ENCODE measurements at regions not wholly inside any gene's neighbourhood (a gene's known extent, or its start where the extent isn't known, plus 50 kb on each side); places are given as distances from the start of the nearest gene placed in this dataset.

- H3K4me1 Mint-ChIP-seq (ENCODE audit: low read depth, unreplicated experiment) = no peaks in the 10 kb centered on the region
Measured at GRCh38 chr7:110144599-110144998, 946.3 kb upstream of the LRRN3 start.

DNA sequence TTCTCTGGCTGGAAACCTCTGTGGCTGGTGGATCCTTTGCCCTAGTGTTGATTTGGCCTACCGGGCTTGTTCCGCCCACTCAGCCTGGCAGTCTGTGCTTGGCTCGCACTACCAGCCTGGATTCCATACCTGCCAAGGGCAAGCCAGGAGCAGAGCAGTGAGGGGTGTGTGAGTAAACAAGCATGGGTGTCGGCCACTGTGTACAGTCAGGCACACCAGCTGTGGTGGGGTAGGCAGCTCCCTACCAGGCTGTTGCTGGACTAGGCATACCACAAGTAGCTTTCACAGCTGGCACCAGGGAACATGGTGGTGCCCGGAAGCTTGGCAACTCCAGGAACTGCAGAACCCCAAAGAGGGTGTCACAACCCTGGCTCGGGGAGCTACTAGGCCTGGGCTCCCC is 942.9 kb upstream of the LRRN3 start:
- TF ChIP-seq, protein P1, sequence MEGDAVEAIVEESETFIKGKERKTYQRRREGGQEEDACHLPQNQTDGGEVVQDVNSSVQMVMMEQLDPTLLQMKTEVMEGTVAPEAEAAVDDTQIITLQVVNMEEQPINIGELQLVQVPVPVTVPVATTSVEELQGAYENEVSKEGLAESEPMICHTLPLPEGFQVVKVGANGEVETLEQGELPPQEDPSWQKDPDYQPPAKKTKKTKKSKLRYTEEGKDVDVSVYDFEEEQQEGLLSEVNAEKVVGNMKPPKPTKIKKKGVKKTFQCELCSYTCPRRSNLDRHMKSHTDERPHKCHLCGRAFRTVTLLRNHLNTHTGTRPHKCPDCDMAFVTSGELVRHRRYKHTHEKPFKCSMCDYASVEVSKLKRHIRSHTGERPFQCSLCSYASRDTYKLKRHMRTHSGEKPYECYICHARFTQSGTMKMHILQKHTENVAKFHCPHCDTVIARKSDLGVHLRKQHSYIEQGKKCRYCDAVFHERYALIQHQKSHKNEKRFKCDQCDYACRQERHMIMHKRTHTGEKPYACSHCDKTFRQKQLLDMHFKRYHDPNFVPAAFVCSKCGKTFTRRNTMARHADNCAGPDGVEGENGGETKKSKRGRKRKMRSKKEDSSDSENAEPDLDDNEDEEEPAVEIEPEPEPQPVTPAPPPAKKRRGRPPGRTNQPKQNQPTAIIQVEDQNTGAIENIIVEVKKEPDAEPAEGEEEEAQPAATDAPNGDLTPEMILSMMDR (IDR thresholded peaks at IDR 0.05; ENCODE audit: unreplicated experiment) = no peak
- CTCF ChIA-PET = interaction anchor here (0.8 kb wide), 1 partner anchor 20 kb away, joined by 3 read pairs; no protein-coding TSS in a partner anchor
- no peaks in the 10 kb centered on the region for H3K36me3 Mint-ChIP-seq (ENCODE audit: insufficient read depth, unreplicated experiment)
- no peak overlapping the region for H3K27ac Mint-ChIP-seq (ENCODE audit: unreplicated experiment)
- no peaks in the 10 kb centered on the region for H3K9me3 Mint-ChIP-seq (ENCODE audit: low read depth, unreplicated experiment)
- DNase-seq = no peak
- H3K4me3 Mint-ChIP-seq (ENCODE audit: low read depth, unreplicated experiment) = no peak overlapping the region
- no peaks in the 10 kb centered on the region for H3K27me3 Mint-ChIP-seq (ENCODE audit: unreplicated experiment)
- intact Hi-C loops (cut with micrococcal nuclease; ENCODE audit: unreplicated experiment) = no loop called here
- H3K4me1 Mint-ChIP-seq (ENCODE audit: low read depth, unreplicated experiment) = no peaks in the 10 kb centered on the region
- no TSS peak for BruUV-seq (replicated peaks)

More at GRCh38 chr7:110144599-110144998, 946.3 kb upstream of the LRRN3 start:
- no TSS peak for BruUV-seq (replicated peaks)
- CTCF ChIA-PET = no interaction called here
- no peak overlapping the region for H3K4me3 Mint-ChIP-seq (ENCODE audit: low read depth, unreplicated experiment)
- no peak for DNase-seq
- TF ChIP-seq, protein P1 (IDR thresholded peaks at IDR 0.05; ENCODE audit: unreplicated experiment) = no peak
- H3K27ac Mint-ChIP-seq (ENCODE audit: unreplicated experiment) = no peak overlapping the region
- intact Hi-C loops (cut with micrococcal nuclease; ENCODE audit: unreplicated experiment) = no loop called here
- no peaks in the 10 kb centered on the region for H3K27me3 Mint-ChIP-seq (ENCODE audit: unreplicated experiment)
- no peaks in the 10 kb centered on the region for H3K36me3 Mint-ChIP-seq (ENCODE audit: insufficient read depth, unreplicated experiment)
- no peaks in the 10 kb centered on the region for H3K9me3 Mint-ChIP-seq (ENCODE audit: low read depth, unreplicated experiment)

- CTCF ChIA-PET = no interaction called here
- no TSS peak for BruUV-seq (replicated peaks)
- intact Hi-C loops (cut with micrococcal nuclease; ENCODE audit: unreplicated experiment) = no loop called here
Measured at GRCh38 chr7:110153222-110153621, 937.7 kb upstream of the LRRN3 start.

GRCh38 chr7:110156511-110156910 is 934.4 kb upstream of the LRRN3 start:
- TF ChIP-seq, protein P1 (IDR thresholded peaks at IDR 0.05; ENCODE audit: unreplicated experiment) = no peak
- no peak overlapping the region for H3K4me3 Mint-ChIP-seq (ENCODE audit: low read depth, unreplicated experiment)
- H3K4me1 Mint-ChIP-seq (ENCODE audit: low read depth, unreplicated experiment) = peaks cover 13% of the 10 kb centered on the region
- no peak for DNase-seq
- CTCF ChIA-PET = no interaction called here
- no peaks in the 10 kb centered on the region for H3K36me3 Mint-ChIP-seq (ENCODE audit: insufficient read depth, unreplicated experiment)
- H3K27ac Mint-ChIP-seq (ENCODE audit: unreplicated experiment) = no peak overlapping the region
- H3K9me3 Mint-ChIP-seq (ENCODE audit: low read depth, unreplicated experiment) = no peaks in the 10 kb centered on the region
- intact Hi-C loops (cut with micrococcal nuclease; ENCODE audit: unreplicated experiment) = no loop called here
- BruUV-seq (replicated peaks) = no TSS peak
- no peaks in the 10 kb centered on the region for H3K27me3 Mint-ChIP-seq (ENCODE audit: unreplicated experiment)

More at GRCh38 chr7:110153222-110153621, 937.7 kb upstream of the LRRN3 start:
- Mint-ChIP-seq H3K27ac (ENCODE audit: unreplicated experiment) (no peak overlapping the region), H3K27me3 (ENCODE audit: unreplicated experiment) (no peaks in the 10 kb centered on the region), H3K9me3 (ENCODE audit: low read depth, unreplicated experiment) (no peaks in the 10 kb centered on the region), H3K4me1 (ENCODE audit: low read depth, unreplicated experiment) (peaks cover 11% of the 10 kb centered on the region), H3K36me3 (ENCODE audit: insufficient read depth, unreplicated experiment) (no peaks in the 10 kb centered on the region), H3K4me3 (ENCODE audit: low read depth, unreplicated experiment) (no peak overlapping the region)
- DNase-seq = no peak
- TF ChIP-seq, protein P1 (IDR thresholded peaks at IDR 0.05; ENCODE audit: unreplicated experiment) = no peak
